ENCODE measurements at regions not wholly inside any gene's neighbourhood (a gene's known extent, or its start where the extent isn't known, plus 50 kb on each side); places are given as distances from the start of the nearest gene placed in this dataset.

- TF ChIP-seq CTCF (IDR thresholded peaks at IDR 0.05) (no peak), POLR2A (IDR thresholded peaks at IDR 0.05) (no peak)
Measured at GRCh38 chr3:94308767-94309166, 245.9 kb downstream of the NSUN3 start.
